GM19351 (cell line): ENCODE measurements at regions not wholly inside any gene's neighbourhood (a gene's known extent, or its start where the extent isn't known, plus 50 kb on each side); places are given as distances from the start of the nearest gene placed in this dataset.
"Not testable (repeated sequence)": the region's sequence is repeated elsewhere in the genome, so short reads cannot be mapped to it uniquely, and the experiment has no call there.

Experiments used
- ATAC-seq: cut with Tn5 transposase; IDR thresholded peaks from one replicate; pipeline ENCODE4 v1.9.1; 2021; ENCODE audit warnings: mild to moderate bottlenecking, moderate library complexity; ENCODE audit not compliant: unreplicated experiment

- ATAC-seq = no peak
These were observed 144.9 kb upstream of the MAD2L1 start for GRCh38 chr4:120211408-120212015.

DNA sequence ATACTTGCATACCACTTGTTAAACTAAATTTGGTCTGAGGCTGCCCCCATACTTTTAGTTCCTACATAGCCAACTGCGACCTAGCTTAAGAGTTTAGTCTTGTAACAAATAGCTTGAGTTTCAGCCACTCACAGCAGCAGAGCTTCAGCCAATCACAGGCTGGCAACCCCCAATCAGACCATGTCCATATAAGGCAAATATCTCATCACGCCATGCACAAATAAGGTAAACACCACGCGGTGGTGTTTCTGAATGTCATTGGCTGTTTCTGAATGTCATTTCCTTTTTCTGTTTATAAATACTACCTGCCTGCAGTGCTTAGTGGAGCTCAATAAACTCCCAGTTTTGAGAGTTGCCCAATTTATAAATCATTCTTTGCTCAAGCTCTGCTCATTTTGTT, 143.1 kb upstream of the MAD2L1 start:
- no peak for ATAC-seq

DNA sequence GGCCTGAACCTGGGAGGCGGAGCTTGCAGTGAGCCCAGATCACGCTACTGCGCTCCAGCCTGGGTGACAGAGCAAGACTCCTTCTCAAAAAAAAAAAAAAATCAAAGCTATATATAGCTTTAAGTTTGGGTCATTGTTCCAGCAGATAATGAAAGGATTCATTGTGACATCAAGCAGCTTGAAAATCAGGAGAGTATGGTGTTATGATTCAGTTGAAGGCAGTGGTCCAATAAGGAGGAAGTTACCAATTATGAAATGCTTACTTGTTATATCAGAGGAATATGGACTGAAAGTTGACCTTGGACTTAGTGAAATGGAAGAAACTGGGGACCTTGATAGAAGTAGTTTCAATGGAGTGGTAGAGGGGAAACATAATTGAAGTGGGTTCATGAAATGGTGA, 140.4 kb upstream of the MAD2L1 start:
- no peak for ATAC-seq

DNA sequence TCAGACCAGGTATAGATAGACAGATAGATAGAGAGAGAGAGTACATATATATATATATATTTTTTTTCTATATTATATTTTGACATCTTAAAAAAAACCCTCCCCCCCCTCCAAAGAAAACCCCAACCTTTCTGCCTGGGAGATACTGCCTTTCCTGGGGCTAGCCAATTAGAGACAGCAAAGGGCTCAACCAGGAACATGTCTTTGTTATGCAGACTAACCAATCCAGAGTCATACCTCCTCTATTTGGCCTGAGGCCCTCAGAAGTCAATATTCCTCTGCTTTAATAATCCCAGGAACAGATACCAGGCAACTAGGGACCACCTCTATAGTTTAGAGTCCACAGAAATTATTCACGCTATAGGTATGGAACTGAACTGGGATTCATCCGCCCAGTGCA, 135.6 kb upstream of the MAD2L1 start:
- ATAC-seq = no peak

- ATAC-seq = not testable (repeated sequence)
These were observed 134.0 kb upstream of the MAD2L1 start for GRCh38 chr4:120200573-120201110.

DNA sequence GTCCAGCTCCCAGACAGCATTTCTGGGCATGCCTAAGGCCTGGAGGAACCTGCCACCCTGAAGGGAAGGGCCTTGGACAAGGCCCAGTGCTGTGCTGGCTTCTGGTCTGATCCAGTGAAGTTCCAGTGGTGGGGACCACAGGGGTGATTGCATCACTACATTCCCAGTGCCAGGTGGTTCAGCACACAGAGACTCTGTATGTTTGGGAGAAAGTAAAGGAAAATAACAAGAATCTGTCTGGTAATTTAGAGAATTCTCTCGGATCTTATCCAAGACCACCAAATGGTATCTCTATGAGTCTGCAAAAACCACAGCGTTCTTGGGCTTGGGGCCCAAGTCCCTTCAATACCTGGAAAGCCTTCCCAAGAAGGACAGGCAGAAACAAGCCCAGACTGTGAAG, 131.8 kb upstream of the MAD2L1 start:
- no peak for ATAC-seq

DNA sequence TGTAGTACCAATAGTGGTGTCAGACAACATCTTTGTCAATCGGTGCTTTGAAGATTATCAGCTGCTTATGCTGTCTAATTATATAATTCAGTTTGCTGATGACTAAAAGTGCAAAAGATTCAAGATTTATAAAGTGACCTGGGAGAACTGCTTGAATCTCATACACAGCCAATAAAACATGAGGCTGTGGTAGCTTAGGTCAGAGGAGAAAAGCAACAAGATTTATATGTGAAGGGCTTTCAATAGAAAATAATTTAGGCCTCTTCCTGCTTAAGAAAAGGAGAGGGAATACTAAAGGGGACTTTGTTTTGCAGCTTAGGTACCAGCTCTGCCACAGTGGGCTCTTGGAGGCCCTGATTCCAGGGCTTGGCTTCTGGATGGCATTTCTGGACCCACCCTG, 111.0 kb upstream of the MAD2L1 start:
- ATAC-seq = no peak

DNA sequence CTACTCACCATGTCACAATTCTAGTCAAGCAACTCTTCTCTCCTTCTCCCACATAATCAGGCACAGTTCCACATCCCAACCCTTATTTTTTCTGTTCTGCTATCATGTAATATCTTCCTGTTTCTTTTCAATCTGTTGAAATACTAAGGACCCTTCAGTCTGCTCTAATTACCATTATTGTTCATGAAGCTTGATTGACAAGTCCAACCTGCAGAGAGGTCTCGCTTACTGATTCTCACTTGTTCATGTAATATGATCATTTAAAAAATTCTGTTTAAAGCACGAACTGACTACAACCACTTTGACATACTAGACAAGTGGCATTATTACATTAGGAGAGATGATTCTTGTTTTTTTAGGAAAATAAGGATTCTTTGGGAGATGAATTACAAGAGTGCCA, 108.6 kb upstream of the MAD2L1 start:
- ATAC-seq = no peak

- ATAC-seq = no peak
These were observed 97.2 kb upstream of the MAD2L1 start for GRCh38 chr4:120163895-120164294.

- no peak for ATAC-seq
These were observed 92.3 kb upstream of the MAD2L1 start for GRCh38 chr4:120158841-120159463.

GRCh38 chr4:120158046-120158445, 91.4 kb upstream of the MAD2L1 start:
- no peak for ATAC-seq

DNA sequence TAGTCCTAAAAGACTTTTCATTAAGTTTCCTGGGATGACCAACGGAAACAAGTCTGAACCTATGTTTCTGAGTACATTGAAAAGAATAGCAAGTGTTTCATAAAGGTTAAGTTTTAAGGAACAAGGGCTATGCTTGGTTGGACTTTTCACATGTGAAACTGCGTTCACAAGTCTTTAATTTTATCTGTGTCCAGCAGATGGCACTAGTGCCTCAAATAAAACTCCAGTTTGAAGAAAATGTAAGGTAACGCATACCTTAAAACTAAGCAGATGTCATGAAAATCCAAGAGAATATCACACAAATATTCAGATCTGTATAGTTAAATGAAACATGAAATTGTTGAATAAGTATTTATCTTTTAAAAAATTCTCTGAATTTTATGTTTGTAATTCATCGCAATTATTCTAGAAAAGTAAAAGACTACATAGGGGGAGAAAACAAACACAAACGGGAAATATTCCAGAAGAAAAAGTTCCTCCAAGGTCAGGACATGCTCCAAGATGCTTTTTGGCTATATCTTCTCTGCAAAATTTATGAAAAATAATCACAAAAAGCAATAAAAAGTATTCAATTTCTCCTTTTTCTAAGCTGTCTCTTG, 89.6 kb upstream of the MAD2L1 start:
- ATAC-seq = peak; percentile 63

- ATAC-seq = no peak
These were observed 88.6 kb upstream of the MAD2L1 start for GRCh38 chr4:120155287-120155686.

DNA sequence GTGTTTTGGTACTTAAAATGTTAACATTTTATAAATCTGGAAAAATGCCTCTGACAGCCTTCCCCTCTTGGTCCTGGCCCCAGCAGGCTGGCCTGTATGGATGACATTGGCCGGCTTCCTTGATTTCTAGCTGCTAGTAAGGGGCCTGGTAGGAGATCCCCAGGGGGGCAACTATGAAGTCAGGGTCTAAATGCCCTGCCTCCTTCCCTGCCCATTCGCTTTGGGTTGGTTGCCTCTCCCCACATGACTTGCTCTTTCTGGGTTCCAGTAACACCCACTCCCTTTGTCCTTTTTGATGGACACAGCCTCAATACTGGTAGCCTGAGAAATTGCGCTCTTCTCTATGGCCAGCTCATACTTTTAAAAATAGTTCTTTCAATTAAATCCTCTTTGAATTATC, 78.0 kb upstream of the MAD2L1 start:
- ATAC-seq = no peak

DNA sequence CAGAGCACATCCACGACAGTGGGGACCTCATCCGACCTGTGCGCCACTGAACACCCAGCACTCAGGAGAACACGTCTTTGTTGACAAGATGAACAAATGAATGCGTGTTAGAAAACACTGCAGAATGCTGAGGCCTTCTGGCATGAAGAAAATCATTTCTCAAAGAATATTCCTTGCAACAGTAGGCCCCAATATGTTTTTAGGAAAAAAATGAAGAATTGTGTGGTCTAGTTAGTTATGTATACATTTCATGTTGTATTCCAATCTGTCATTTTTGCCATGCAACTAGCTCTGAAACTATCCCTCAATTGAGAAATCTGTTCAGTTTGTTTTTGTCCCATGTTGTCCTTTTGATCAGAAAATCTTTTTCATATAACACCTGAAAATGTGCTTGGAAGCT, 77.4 kb upstream of the MAD2L1 start:
- ATAC-seq = no peak

GRCh38 chr4:120139392-120139791, 72.7 kb upstream of the MAD2L1 start:
- no peak for ATAC-seq

GRCh38 chr4:120132935-120133334, 66.3 kb upstream of the MAD2L1 start:
- ATAC-seq = no peak

GRCh38 chr4:120130786-120131185, 64.1 kb upstream of the MAD2L1 start:
- ATAC-seq = no peak
